Colonic mucosa (tissue), 4 donors: ENCODE measurements at regions not wholly inside any gene's neighbourhood (a gene's known extent, or its start where the extent isn't known, plus 50 kb on each side); places are given as distances from the start of the nearest gene placed in this dataset.

Source experiments
- DNase-seq: peaks from one replicate; pipeline ENCODE4 v3.0.0-alpha.2; 2020
- H3K27ac ChIP-seq: fragments of 200-600 bp; one replicate; pipeline ENCODE4 v1.8.0; 2021
- H3K27me3 ChIP-seq: fragments of 200-600 bp; one replicate; pipeline ENCODE4 v1.8.0; 2021
- H3K36me3 ChIP-seq: fragments of 200-600 bp; one replicate; pipeline ENCODE4 v1.8.0; 2021
- H3K4me1 ChIP-seq: fragments of 200-600 bp; one replicate; pipeline ENCODE4 v1.8.0; 2021; ENCODE audit warnings: mild to moderate bottlenecking
- H3K4me3 ChIP-seq: fragments of 200-600 bp; one replicate; pipeline ENCODE4 v1.8.0; 2021
- H3K9ac ChIP-seq, 2 donors: one replicate each; pipeline ENCODE4 v1.7.0; 2013; ENCODE audit warnings: control low read depth in 2 of 2, low read depth in 2 of 2, low read length in 2 of 2
- H3K9me3 ChIP-seq: fragments of 200-600 bp; one replicate; pipeline ENCODE4 v1.8.0; 2021
- intact Hi-C: fragments of 100-400 bp; cut with DNase I; formaldehyde crosslinking; loops from one replicate; pipeline ENCODE4 v1.14.1; 2022
- TF ChIP-seq, protein P1 (sequence below): fragments of 200-600 bp; IDR thresholded peaks from one replicate; pipeline ENCODE4 v1.8.0; 2022; ENCODE audit warnings: antibody characterized with exemption, mild to moderate bottlenecking
- donor health status: healthy.
- donor health status: DM: no; HTN: no; CAD: no.
- donor health status: DM: no; HTN: no; CAD: no.

DNA sequence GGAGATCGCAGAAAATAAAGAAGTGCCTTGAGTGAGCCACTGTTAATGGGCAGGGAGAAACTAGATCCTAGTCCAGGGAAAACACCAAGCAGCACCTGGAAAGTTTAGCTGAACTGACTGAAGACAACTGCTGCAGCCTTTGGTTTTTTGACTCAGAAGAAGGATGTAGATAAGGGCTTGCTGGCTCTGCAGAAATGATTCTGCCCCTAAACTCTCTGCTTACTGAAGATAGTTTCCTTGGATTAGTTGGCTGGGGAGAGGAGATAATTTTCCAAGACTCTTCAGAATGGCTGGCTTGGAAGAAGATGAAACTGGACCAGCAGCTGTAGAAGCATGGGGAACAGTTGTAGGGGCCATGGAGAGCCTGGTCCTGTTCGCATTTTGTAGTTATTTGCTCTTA lies 471.8 kb downstream of the KDM4C start:
- no peaks in the 10 kb centered on the region for H3K27me3 ChIP-seq
- H3K27ac ChIP-seq = no peak overlapping the region
- intact Hi-C loops = no loop called here

DNA sequence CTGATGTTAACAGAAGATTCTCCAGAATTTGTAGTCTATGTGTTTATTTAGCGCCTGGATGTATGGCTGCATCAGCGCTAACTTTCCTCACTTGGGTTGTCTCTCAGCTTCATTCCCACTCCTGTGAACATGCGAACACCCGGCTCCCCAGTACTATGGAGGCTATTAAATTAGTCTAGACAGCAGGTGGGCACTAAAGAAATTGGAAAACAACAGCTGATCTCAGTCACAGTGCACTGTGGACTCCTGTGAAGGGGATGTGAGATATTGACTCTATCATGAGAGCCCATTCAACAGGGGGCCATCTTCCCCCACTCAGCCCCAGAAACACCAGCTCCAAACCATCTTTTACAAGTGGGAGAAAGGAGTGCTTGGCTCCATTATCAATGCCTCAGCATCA lies 471.0 kb downstream of the KDM4C start:
- H3K4me3 ChIP-seq = no peak overlapping the region
- no peaks in the 10 kb centered on the region for H3K9me3 ChIP-seq
- H3K9ac ChIP-seq = no peak overlapping the region
- intact Hi-C loops = no loop called here
- H3K27ac ChIP-seq = no peak overlapping the region
- H3K36me3 ChIP-seq = no peaks in the 10 kb centered on the region
- no peaks in the 10 kb centered on the region for H3K4me1 ChIP-seq
- TF ChIP-seq, protein P1, sequence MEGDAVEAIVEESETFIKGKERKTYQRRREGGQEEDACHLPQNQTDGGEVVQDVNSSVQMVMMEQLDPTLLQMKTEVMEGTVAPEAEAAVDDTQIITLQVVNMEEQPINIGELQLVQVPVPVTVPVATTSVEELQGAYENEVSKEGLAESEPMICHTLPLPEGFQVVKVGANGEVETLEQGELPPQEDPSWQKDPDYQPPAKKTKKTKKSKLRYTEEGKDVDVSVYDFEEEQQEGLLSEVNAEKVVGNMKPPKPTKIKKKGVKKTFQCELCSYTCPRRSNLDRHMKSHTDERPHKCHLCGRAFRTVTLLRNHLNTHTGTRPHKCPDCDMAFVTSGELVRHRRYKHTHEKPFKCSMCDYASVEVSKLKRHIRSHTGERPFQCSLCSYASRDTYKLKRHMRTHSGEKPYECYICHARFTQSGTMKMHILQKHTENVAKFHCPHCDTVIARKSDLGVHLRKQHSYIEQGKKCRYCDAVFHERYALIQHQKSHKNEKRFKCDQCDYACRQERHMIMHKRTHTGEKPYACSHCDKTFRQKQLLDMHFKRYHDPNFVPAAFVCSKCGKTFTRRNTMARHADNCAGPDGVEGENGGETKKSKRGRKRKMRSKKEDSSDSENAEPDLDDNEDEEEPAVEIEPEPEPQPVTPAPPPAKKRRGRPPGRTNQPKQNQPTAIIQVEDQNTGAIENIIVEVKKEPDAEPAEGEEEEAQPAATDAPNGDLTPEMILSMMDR = no peak
- no peaks in the 10 kb centered on the region for H3K27me3 ChIP-seq
- DNase-seq = no peak

More for the DNA sequence above, 471.8 kb downstream of the KDM4C start:
- Histone ChIP-seq H3K4me3 (no peak overlapping the region), H3K36me3 (no peaks in the 10 kb centered on the region), H3K9ac (no peak overlapping the region), H3K4me1 (no peaks in the 10 kb centered on the region), H3K9me3 (no peaks in the 10 kb centered on the region)
- DNase-seq = no peak
- TF ChIP-seq, protein P1 = no peak

DNA sequence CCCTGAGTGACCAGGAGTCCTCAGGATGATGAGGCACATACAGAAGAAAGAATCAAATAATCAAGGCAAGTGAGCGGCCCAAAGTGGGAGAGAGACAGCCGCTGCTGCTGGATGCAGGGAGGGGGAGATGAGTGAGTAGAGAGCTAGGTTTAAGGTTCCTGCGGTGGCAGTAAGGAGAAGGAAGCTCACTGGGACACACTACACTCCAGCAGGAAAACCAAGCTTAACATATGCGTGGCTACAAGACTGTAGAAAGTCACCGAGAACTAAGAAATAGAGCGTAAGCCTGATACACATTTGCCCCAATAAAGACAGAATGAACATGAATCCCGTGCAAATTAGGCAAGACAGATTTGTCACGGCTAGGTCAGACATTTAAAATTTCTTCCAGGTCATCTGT lies 470.2 kb downstream of the KDM4C start:
- intact Hi-C loops = no loop called here
- H3K36me3 ChIP-seq = no peaks in the 10 kb centered on the region
- no peaks in the 10 kb centered on the region for H3K27me3 ChIP-seq
- H3K9me3 ChIP-seq = no peaks in the 10 kb centered on the region
- H3K4me3 ChIP-seq = no peak overlapping the region
- no peak for DNase-seq
- TF ChIP-seq, protein P1 = no peak
- H3K4me1 ChIP-seq = no peaks in the 10 kb centered on the region
- no peak overlapping the region for H3K27ac ChIP-seq
- no peak overlapping the region for H3K9ac ChIP-seq

DNA sequence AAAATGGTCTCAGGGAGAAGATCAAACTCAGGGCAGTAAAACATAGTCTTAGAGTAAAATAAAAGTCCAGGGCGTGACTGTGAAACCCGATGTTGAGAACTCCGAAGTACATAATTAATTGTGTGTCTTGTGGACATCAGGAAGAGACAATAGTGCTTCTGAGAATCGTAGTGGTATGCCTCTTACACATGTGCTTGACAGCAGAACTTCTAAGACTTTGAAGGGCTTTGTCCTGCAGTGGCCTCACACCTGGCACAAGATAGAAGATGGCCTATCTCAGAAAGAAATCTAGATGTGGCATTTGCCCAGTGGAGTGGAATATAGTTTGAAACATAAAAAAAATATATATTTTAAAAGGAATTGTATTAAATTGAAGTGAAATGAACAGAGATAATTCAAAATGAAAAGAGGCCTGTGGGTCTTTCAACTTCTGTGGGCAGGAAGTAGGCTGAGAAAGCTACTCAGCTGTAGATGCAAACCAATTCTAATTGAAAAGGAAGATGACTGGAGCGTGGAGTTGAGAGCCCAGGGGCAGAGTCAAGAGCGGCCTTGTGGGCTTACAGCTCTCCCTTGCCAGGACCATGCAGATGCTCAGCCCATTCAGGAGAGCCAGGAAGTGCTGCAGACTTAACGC lies 468.4 kb downstream of the KDM4C start:
- no peak for DNase-seq
- Histone ChIP-seq H3K4me1 (no peaks in the 10 kb centered on the region), H3K9me3 (no peaks in the 10 kb centered on the region), H3K36me3 (no peaks in the 10 kb centered on the region), H3K9ac (no peak overlapping the region), H3K27ac (no peak overlapping the region), H3K4me3 (no peak overlapping the region), H3K27me3 (no peaks in the 10 kb centered on the region)
- intact Hi-C loops = no loop called here
- TF ChIP-seq, protein P1 = no peak
